GM12865 (cell line): ENCODE measurements at regions not wholly inside any gene's neighbourhood (a gene's known extent, or its start where the extent isn't known, plus 50 kb on each side); places are given as distances from the start of the nearest gene placed in this dataset.

Experiments used
- DNase-seq: peaks from one replicate; pipeline ENCODE4 v3.0.0; 2010; ENCODE audit warnings: low read depth
- H3K4me3 ChIP-seq: 2 replicates; pipeline ENCODE4 v1.5.1; 2011; ENCODE audit warnings: mild to moderate bottlenecking, low read depth, low read length, control low read depth
- TF ChIP-seq, protein P1 (sequence below): IDR thresholded peaks from 2 replicates; pipeline ENCODE4 v1.5.1; 2011; ENCODE audit warnings: low read length, control low read depth, low read depth, inconsistent platforms; ENCODE audit not compliant: insufficient read depth; ENCODE audit errors: missing control alignments

DNA sequence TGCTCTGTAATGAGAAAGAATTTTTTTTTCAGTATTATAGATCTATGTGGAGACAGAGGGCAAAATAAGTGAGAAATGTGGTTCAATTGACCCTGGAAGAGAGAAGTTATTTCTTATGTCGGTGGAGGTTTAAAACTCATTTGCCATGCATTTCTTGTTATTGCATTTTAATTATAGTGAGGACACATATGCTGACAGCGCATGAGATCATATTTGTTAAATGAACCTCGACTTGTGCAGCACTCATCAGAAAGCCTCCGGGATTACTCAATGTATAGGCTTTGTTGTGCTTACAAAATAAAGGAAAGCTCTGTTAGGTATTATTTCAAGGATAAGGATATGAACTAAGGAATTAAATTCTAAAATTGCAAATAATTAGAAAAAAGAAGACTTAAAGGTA, 915.1 kb upstream of the MAP3K7 start:
- no peak for DNase-seq
- TF ChIP-seq, protein P1, sequence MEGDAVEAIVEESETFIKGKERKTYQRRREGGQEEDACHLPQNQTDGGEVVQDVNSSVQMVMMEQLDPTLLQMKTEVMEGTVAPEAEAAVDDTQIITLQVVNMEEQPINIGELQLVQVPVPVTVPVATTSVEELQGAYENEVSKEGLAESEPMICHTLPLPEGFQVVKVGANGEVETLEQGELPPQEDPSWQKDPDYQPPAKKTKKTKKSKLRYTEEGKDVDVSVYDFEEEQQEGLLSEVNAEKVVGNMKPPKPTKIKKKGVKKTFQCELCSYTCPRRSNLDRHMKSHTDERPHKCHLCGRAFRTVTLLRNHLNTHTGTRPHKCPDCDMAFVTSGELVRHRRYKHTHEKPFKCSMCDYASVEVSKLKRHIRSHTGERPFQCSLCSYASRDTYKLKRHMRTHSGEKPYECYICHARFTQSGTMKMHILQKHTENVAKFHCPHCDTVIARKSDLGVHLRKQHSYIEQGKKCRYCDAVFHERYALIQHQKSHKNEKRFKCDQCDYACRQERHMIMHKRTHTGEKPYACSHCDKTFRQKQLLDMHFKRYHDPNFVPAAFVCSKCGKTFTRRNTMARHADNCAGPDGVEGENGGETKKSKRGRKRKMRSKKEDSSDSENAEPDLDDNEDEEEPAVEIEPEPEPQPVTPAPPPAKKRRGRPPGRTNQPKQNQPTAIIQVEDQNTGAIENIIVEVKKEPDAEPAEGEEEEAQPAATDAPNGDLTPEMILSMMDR, result no peak
- H3K4me3 ChIP-seq, result no peak overlapping the region

- DNase-seq, result no peak
- TF ChIP-seq, protein P1, result no peak
Observed at GRCh38 chr6:91500689-91501303, 913.9 kb upstream of the MAP3K7 start.

GRCh38 chr6:91498576-91498975, 911.7 kb upstream of the MAP3K7 start:
- DNase-seq, result no peak
- TF ChIP-seq, protein P1, result no peak
- no peak overlapping the region for H3K4me3 ChIP-seq

More at GRCh38 chr6:91500689-91501303, 913.9 kb upstream of the MAP3K7 start:
- no peak overlapping the region for H3K4me3 ChIP-seq

- H3K4me3 ChIP-seq, result no peak overlapping the region
- no peak for DNase-seq
- TF ChIP-seq, protein P1, result no peak
Observed at GRCh38 chr6:91497770-91498169, 910.9 kb upstream of the MAP3K7 start.

DNA sequence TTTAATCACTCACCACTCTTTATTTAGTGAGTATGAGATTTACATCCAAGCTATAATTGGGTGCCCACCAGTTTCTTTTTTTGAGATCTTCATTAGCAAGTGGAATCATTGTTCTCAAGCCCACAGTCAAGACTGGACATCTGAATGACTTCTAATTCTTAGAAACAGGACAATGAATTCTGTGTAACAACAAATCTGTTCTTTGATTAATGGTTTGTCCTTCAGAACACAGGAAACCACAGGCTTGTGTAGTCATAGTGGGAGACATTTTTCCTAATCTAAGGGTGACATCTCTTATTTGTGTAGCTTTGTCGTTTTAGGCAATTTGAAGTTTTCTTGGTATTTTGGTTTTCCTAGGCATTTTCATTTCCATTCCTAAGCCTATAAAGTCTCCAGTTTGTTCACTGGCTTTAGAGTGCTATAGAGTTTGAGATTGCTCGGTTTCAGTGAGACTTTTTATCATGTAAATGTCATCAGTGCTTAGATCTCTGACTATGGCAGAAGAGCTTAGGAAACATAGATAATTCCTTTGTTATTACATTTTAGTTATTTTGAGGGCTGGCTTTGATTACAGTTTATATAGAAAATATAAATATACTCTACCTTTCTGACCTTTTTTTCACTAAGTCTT, 903.9 kb upstream of the MAP3K7 start:
- TF ChIP-seq, protein P1, result no peak
- DNase-seq, result no peak

GRCh38 chr6:91487696-91488392, 901.0 kb upstream of the MAP3K7 start:
- H3K4me3 ChIP-seq, result no peak overlapping the region
- TF ChIP-seq, protein P1, result no peak
- DNase-seq, result no peak

More for the DNA sequence above, 903.9 kb upstream of the MAP3K7 start:
- no peak overlapping the region for H3K4me3 ChIP-seq

GRCh38 chr6:91486200-91486599, 899.3 kb upstream of the MAP3K7 start:
- DNase-seq, result no peak
- H3K4me3 ChIP-seq, result no peak overlapping the region
- TF ChIP-seq, protein P1, result no peak
